GM13977 (cell line): ENCODE measurements at regions not wholly inside any gene's neighbourhood (a gene's known extent, or its start where the extent isn't known, plus 50 kb on each side); places are given as distances from the start of the nearest gene placed in this dataset.

Experiments
- DNase-seq: peaks from one replicate; pipeline ENCODE4 v3.0.0; 2012; ENCODE audit warnings: low spot score
- in situ Hi-C: fragments of 300-500 bp; cut with MboI; formaldehyde crosslinking; loops from one replicate; pipeline ENCODE4 v1.12.0; 2022; ENCODE audit warnings: low sequenced_read_pairs, low pct_unique_long_range_greater_than_20kb, mixed read lengths, inconsistent platforms; ENCODE audit not compliant: unreplicated experiment
- TF ChIP-seq, protein P1 (sequence below): IDR thresholded peaks from 2 replicates; pipeline ENCODE4 v1.5.1; 2012; ENCODE audit warnings: mild to moderate bottlenecking, control low read depth; ENCODE audit not compliant: insufficient read depth; ENCODE audit errors: extremely low read depth, missing control alignments

DNA sequence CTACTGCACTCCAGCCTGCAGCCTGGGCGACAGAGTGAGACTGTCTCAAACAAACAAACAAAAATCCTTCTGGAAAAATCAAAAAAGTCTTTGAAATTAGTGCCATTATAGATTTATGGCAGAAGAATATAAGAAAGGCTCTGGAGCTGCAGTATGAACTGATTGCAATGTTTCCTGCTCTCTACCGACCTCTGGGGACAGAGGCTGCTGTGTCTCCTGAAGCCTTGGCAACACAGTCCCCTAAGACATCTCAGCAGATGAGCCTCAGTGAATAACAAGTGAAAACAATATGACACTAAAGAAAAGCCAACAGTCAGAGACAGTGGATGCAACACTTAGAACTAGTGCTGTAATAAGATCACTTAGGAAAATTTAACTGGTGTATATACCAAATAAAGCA is 494.9 kb upstream of the LRATD1 start:
- TF ChIP-seq, protein P1, sequence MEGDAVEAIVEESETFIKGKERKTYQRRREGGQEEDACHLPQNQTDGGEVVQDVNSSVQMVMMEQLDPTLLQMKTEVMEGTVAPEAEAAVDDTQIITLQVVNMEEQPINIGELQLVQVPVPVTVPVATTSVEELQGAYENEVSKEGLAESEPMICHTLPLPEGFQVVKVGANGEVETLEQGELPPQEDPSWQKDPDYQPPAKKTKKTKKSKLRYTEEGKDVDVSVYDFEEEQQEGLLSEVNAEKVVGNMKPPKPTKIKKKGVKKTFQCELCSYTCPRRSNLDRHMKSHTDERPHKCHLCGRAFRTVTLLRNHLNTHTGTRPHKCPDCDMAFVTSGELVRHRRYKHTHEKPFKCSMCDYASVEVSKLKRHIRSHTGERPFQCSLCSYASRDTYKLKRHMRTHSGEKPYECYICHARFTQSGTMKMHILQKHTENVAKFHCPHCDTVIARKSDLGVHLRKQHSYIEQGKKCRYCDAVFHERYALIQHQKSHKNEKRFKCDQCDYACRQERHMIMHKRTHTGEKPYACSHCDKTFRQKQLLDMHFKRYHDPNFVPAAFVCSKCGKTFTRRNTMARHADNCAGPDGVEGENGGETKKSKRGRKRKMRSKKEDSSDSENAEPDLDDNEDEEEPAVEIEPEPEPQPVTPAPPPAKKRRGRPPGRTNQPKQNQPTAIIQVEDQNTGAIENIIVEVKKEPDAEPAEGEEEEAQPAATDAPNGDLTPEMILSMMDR = no peak
- DNase-seq = no peak
- in situ Hi-C loops = no loop called here

DNA sequence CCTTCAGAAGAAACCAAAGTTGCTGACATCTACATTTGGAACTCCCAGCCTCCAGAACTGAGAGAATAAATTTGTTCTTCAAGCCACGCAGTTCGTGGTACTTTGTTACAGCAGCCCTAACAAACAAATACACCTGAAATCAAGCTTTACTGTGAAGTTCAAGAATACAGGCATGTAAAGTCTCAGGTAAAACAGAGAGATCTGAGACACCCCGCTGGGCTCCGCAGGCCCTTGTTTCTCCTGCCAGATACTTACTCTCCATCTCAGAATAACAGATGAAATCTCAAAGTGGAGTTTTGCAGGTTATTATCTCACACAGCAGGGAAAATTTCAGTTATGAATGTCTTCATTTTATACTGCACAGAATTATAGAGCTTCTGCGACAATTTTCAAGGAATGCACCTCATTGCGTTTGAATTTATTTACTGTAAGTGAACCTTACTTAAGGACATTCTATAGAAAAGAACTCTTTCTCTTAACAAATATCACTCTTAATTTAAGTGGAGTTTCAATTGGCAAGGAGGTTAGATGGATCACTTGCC is 492.4 kb upstream of the LRATD1 start:
- in situ Hi-C loops = no loop called here
- DNase-seq = no peak
- TF ChIP-seq, protein P1 = no peak

DNA sequence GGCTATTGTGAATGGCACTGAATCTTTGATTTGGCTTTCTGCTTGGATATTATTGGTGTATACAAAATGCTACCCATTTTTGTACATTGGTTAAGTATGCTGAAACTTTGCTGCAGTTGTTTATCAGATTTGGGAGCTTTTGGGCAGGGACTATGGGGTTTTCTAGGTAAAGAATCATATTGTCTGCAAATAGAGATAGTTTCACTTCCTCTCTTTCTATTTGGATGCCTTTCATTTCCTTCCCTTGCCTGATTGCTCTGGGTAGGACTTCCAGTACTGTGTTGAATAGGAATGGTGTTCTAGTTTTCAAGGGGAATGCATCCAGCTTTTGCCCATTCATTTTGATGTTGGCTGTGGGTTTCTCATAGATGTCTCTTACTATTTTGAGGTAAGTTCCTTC is 489.1 kb upstream of the LRATD1 start:
- TF ChIP-seq, protein P1 = no peak
- in situ Hi-C loops = no loop called here
- DNase-seq = no peak

DNA sequence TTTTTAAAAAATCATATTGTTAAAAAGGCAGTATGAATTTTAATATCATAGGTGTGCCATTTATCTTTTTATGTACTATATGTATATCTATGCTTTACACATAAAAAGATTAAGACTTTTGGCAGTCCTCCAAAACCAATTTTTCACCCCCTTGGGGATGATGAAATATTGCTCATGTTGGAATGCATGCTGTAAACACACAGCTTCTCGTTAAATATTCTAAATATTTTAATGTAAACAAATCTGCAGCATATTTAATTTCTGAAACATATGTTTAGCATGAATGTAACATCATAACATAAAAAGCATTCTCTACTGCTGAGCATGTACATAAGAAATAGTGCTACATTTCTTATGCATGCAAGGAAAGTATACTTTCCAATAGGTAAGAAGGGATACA is 484.3 kb upstream of the LRATD1 start:
- in situ Hi-C loops = no loop called here
- DNase-seq = no peak
- TF ChIP-seq, protein P1 = no peak

DNA sequence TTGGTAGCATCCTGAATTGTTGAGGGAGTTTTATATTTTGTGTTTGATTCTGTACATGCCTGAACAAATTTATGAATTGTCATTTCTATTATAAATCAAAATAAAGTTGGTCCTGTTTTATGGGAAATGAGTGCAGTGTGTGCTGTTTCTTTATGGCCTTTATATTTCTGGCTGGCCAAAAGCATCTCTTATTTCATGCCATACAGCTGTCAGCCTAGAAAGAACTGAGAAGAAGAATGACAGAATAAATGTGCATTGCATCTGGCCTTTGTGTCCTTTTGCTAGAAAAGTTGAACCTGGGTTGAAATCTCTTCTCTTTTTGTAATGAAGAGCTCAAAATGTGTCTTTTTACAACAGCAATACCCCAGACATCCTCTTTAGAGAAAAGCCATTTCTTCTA is 474.7 kb upstream of the LRATD1 start:
- TF ChIP-seq, protein P1 = no peak
- no peak for DNase-seq
- in situ Hi-C loops = no loop called here

DNA sequence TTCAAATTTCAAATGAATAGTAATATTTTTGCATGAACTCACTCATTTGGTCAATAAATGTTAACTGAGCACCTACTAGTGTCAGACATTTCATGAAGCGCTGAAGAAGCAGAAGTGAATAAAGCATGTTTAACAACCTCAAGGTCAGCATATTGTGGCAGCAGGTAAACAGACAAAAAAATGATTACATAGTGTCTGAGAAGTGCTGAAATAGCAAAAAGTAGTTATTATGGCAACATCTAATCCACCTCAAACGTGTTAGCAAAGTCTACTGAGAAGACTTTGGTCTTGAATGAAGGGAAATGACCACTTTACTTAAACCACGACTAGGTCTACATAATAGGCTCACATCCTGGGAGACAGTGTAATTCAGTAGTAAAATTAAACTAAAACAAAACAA is 452.2 kb upstream of the LRATD1 start:
- DNase-seq = no peak
- TF ChIP-seq, protein P1 = no peak
- in situ Hi-C loops = no loop called here
